Gastrocnemius medialis (tissue), 4 donors: ENCODE measurements at regions not wholly inside any gene's neighbourhood (a gene's known extent, or its start where the extent isn't known, plus 50 kb on each side); places are given as distances from the start of the nearest gene placed in this dataset.

Experiments
- CTCF ChIP-seq, 5 experiments: fragments of 450-650 bp in 3 of 5; fragments of 200-600 bp in 2 of 5; sonication (generic) in 2 of 5; IDR thresholded peaks in 4 of 5; conservative IDR thresholded peaks in 1 of 5; 1 replicate in 4 of 5; 2 replicates in 1 of 5; pipeline ENCODE4 v1.5.1; 2016 to 2019; ENCODE audit warnings: antibody characterized with exemption in 5 of 5, mild to moderate bottlenecking in 3 of 5, moderate library complexity in 3 of 5
- POLR2A ChIP-seq, 2 donors: fragments of 450-650 bp; IDR thresholded peaks; one replicate each; pipeline ENCODE4 v1.6.1; 2017; ENCODE audit warnings: antibody characterized with exemption in 2 of 2, mild to moderate bottlenecking in 2 of 2, moderate library complexity in 2 of 2

- TF ChIP-seq CTCF (IDR thresholded peaks at IDR 0.05 in 4 of 5, conservative IDR thresholded peaks at IDR 0.05 in 1 of 5): no peak
- TF ChIP-seq POLR2A (IDR thresholded peaks at IDR 0.05): no peak
These were observed 160.2 kb downstream of the IGLL1 start for GRCh38 chr22:23419931-23420330.
